Panc1 (cell line): ENCODE measurements at regions not wholly inside any gene's neighbourhood (a gene's known extent, or its start where the extent isn't known, plus 50 kb on each side); places are given as distances from the start of the nearest gene placed in this dataset.

Experiments used
- CTCF ChIP-seq: fragments of 450-650 bp; IDR thresholded peaks from 2 replicates; pipeline ENCODE4 v1.5.1; 2017; ENCODE audit warnings: mild to moderate bottlenecking
- REST ChIP-seq, 2 experiments: IDR thresholded peaks; 2 replicates each; pipeline ENCODE4 v1.6.1; 2011 to 2012; ENCODE audit warnings: low read depth in 2 of 2, control low read depth in 1 of 2, low read length in 1 of 2, mild to moderate bottlenecking in 1 of 2, moderate library complexity in 1 of 2; ENCODE audit not compliant: insufficient read depth in 1 of 2
- SIN3A ChIP-seq: IDR thresholded peaks from 2 replicates; pipeline ENCODE4 v1.6.1; 2012; ENCODE audit warnings: low read depth, mild to moderate bottlenecking, low read length, moderate library complexity, borderline replicate concordance; ENCODE audit not compliant: insufficient read depth

- no peak for TF ChIP-seq CTCF
- no peak for TF ChIP-seq SIN3A
- no peak for TF ChIP-seq REST (IDR thresholded peaks at IDR 0.05; ENCODE audit: insufficient read depth in 1 of 2, low read depth in 2 of 2, low read length in 1 of 2)
These were observed 1218.1 kb downstream of the SLITRK1 start for GRCh38 chr13:82664183-82664582.
